HG03066 (cell line): ENCODE measurements at regions not wholly inside any gene's neighbourhood (a gene's known extent, or its start where the extent isn't known, plus 50 kb on each side); places are given as distances from the start of the nearest gene placed in this dataset.
A peak's percentile ranks its signal among the peaks of the same experiment; 100 is the strongest.

Source experiments
- ATAC-seq: cut with Tn5 transposase; IDR thresholded peaks from one replicate; pipeline ENCODE4 v1.9.1; 2021; ENCODE audit warnings: low read depth; ENCODE audit not compliant: unreplicated experiment

GRCh38 chr18:56148373-56148772 is 490.0 kb downstream of the TXNL1 start:
- no peak for ATAC-seq

- ATAC-seq, result no peak
These were observed 491.8 kb downstream of the TXNL1 start for GRCh38 chr18:56146565-56146964.

- ATAC-seq, result no peak
These were observed 496.4 kb downstream of the TXNL1 start for GRCh38 chr18:56142001-56142400.

GRCh38 chr18:56139792-56140254 is 498.6 kb downstream of the TXNL1 start:
- no peak for ATAC-seq

- no peak for ATAC-seq
These were observed 499.0 kb downstream of the TXNL1 start for GRCh38 chr18:56139372-56139771.

- no peak for ATAC-seq
These were observed 502.3 kb downstream of the TXNL1 start for GRCh38 chr18:56136105-56136504.

- ATAC-seq, result no peak
These were observed 507.9 kb downstream of the TXNL1 start for GRCh38 chr18:56130481-56130880.

GRCh38 chr18:56128153-56128791 is 510.1 kb downstream of the TXNL1 start:
- no peak for ATAC-seq

GRCh38 chr18:56127322-56128099 is 510.9 kb downstream of the TXNL1 start:
- no peak for ATAC-seq

GRCh38 chr18:56124186-56124585 is 514.2 kb downstream of the TXNL1 start:
- no peak for ATAC-seq

- no peak for ATAC-seq
These were observed 516.7 kb downstream of the TXNL1 start for GRCh38 chr18:56121669-56122068.

GRCh38 chr18:56120782-56121181 is 517.6 kb downstream of the TXNL1 start:
- no peak for ATAC-seq

- ATAC-seq, result no peak
These were observed 518.7 kb downstream of the TXNL1 start for GRCh38 chr18:56119681-56120080.

- no peak for ATAC-seq
These were observed 520.0 kb downstream of the TXNL1 start for GRCh38 chr18:56118422-56118821.

GRCh38 chr18:56115071-56116015 is 523.0 kb downstream of the TXNL1 start:
- ATAC-seq, result no peak

GRCh38 chr18:56112984-56113383 is 525.0 kb upstream of the TCF4 start:
- ATAC-seq, result no peak

- peak; percentile 89 for ATAC-seq
These were observed 524.2 kb upstream of the TCF4 start for GRCh38 chr18:56112013-56112749.

GRCh38 chr18:56109757-56110156 is 521.8 kb upstream of the TCF4 start:
- ATAC-seq, result no peak

- ATAC-seq, result no peak
These were observed 520.7 kb upstream of the TCF4 start for GRCh38 chr18:56108478-56109367.
